ENCODE measurements at regions not wholly inside any gene's neighbourhood (a gene's known extent, or its start where the extent isn't known, plus 50 kb on each side); places are given as distances from the start of the nearest gene placed in this dataset.
"Not testable (repeated sequence)": the region's sequence is repeated elsewhere in the genome, so short reads cannot be mapped to it uniquely, and the experiment has no call there.

DNA sequence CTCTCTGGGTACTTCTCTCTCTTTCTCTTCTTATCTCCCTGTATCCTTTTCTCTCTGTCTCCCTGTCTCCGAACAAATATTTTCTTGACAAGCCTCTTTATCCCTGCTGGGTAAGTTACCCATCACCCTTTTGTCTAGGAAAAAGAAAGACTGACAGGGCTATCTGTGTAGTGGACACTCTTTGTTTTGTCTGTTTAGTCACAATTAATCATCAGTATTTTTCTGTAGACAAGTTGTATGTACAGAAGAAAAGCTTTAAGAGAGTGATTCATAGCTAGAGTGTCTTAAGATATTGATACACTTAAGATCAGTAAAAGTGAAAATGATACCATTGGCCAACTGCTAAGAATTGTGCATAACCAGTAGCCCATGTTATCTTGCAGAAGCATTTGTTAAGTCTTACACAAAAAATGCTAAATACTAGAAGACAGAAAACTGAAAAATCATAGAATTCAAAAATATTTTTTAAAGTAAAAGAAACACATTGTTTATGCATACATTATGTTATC lies 1043.8 kb upstream of the EDIL3 start:
- DNase-seq, result no peak

DNA sequence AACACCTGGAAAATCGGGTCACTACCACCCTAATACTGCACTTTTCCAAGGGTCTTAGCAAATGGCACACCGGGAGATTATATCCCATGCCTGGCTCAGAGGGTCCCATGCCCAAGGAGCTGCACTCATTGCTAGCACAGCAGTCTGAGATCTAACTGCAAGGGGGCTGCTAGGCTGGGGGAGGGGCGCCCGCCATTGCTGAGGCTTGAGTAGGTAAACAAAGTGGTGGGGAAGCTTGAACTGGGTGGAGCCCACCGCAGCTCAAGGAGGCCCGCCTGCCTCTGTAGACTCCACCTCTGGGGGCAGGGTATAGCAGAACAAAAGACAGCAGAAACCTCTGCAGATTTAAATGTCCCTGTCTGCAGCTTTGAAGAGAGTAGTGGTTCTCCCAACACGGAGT lies 1047.0 kb upstream of the EDIL3 start:
- not testable (repeated sequence) for DNase-seq

DNA sequence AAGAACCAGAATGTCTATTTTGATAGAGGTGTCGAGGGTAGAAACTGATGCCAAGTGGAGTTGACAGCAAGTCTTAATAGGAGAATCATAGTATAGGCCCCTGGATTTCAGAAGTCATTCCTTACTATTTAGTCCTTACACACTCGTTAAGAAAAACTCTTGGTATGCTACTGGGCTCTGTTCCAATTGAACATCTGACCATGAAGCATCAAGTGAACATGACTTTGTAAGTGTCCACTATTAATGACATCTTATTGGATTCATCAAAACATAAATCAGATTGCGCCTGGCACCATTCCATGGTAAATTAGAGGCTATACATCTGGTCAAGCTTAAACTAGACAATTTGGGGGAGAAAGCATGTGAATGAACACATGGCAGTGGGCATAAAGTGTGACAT lies 1056.5 kb upstream of the EDIL3 start:
- DNase-seq, result no peak

DNA sequence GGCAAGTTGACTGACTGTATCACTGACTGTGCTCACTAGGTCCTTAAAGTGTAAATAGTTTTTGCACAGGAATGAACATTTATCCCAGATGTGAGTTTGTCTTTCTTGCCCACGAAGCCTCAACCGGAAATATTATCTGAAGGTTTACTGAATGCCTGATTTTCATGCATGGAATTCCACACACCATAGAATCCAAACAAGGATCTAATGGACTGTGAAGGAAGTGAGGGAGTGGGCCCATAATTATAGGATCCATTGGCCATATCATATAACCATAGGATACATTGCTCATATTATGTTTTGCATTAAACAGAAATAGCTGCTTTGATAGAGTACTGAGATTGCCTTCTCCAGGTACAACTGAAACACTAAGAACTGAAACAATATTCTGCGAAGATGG lies 1057.2 kb upstream of the EDIL3 start:
- DNase-seq, result no peak

DNA sequence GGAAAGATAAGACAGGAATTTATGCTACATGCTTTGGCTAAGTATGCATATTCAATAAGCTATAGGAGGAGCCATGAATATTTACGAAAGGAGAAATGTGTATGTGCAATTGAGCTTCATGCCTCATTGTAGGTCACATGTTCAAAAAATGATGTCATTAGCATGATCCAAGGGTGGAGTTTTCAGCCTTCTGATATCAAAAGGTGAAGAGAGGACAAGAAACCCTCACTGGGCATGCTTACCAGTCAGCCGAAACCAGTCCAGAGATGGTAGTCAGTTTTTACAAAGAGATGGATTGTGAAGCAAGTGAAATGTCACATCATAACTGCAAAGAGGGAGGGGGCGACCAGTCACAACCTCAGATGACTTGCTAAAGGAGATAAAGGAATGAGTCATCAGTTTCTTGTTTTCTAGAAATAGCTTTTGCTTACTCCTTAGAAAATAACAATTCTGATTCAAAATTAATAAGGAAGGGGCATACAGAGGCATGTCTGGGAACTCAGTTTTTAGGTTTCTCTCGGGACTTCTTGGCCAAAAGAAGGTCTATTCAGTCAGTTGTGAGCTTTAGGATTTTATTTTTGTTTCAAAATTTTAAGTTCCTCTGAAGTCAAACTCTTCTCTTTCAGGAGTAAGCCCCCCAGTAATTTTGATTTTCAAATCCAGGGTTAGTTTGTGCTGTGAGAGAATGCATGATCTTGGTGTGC lies 1067.8 kb upstream of the EDIL3 start:
- DNase-seq, result no peak

DNA sequence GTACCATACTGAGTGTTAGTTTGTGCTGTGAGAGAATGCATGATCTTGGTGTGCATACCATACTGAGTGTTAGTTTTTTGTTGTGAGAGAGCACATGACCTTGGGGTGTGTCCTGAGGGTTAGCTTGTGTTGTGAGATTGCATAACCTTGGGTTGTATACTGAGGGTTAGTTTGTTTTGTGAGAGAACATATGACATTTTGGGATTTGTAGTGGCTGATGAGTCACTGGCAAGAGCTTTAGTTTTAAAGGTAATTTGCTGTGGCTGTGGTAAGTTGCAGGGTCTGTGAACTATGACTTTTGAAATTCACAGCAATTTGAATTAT lies 1068.3 kb upstream of the EDIL3 start:
- no peak for DNase-seq

DNA sequence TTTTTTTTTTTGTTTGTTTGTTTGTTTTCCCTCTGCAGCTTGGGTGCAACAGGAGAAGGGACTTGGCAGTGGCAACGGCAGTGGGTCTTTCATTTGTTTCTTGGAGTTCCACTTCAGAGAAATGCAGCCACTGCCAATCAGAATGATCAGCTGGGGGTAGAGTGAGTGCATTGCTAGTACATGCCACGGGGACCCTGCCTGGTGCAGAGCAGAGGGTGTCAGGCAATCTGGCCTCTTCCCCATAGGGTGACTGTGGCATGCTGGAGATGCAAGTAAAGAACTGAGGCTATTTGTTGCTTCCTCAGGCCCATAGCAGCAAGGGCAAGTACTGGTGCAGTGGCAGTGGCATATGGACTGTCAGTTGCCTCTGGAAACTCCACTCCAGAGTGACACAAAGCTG lies 1073.6 kb upstream of the EDIL3 start:
- no peak for DNase-seq

DNA sequence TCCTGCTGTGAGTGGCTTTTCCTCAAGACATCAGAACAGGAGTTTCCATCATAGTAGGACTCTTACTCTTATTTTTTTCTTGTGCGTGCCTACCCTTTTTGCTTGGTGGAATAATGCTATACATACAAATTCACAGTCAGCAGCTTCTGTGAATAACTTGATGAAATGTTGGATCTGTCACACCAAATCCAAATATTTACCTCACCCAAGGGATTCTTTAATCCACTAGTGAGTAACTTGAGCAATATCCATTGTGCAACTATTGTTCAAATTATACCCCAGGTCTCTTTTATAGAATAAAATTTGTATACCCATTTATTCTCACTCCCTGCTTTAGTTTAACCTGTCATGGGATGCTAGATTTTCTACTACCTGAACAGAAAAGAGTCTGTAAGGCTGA lies 1078.3 kb upstream of the EDIL3 start:
- DNase-seq, result no peak

DNA sequence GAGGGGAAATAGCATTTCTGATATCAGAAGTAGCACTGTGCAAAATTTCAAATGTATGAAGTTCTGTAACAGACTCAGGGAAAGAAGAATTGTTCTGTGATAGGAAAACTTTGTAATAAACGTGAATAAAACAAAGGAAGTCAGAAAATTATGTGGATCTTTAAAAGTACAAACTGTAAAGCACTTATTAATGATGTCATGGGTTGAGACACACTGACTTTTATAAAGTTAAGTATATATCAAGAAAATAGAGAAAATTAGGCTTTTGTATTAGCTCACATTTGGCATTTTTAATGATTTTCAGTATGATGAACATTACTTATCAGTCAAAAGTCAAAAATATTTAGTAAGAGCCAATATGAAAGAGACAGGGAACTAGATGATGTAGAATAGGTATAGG lies 1081.7 kb upstream of the EDIL3 start:
- DNase-seq, result no peak

DNA sequence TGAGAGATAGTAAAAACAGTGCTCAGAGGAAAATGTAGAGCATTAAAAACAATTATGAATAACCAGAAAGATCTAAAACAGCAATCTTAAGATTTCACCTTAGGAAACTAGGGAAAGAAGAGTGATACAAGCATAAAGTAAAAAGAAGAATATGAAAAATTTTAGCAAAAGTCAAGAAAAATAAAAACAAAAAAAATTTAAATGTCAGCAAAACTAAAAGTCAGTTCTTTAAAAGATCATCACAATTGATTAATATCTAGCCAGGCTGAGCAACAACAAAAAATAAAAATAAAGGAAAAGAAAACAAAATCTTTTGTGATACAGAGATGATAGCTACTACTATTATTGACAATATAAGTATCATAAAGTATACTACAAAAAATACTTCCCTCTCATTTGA lies 1088.1 kb upstream of the EDIL3 start:
- no peak for DNase-seq

DNA sequence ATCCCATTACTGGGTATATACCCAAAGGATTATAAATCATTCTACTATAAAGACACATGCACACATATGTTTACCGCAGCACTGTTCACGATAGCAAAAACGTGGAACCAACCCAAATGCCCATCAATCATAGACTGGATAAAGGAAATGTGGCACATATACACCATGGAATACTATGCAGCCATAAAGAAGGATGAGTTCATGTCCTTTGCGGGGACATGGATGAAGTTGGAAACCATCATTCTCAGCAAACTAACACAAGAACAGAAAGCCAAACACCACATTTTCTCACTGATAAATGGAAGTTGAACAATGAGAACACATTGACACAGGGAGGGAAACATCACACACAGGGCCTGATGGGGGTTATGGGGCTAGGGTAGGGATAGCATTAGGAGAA lies 1090.5 kb upstream of the EDIL3 start:
- DNase-seq, result not testable (repeated sequence)

DNA sequence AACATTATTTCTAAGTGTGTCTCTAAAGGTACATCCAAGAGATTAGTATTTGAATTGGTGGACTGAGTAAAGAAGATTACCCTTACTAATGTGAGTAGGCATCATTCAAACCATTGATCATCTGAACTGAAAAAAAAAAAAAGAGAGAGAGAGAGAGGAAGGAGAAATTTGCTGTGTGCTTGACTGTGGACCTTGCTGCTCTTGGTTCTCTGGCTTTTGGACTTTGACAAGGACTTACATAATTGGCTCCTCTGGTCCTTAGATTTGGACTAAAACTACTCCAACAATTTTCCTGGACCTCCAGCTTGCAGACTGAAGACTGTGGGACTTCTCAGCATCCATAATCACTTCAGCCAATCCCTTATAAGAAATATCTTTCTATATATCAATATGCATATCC lies 1091.9 kb upstream of the EDIL3 start:
- DNase-seq, result no peak

DNA sequence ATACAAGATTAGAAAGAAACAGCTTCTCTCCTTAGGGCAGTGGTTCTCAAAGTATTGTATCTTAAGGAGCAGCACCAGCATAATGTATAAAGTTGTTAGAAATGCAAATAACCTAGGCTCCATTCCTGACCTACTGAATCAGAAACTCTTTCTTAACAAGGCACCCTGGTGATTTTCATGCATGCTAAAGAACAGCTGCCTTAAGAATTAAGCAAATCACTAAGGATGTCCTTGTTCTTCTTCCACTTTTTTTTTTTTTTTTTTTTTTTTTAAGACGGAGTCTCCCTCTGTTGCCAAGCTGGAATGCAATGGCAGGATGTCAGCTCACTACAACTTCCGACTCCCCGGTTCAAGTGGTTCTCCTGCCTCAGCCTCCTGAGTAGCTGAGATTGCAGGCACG lies 1095.2 kb upstream of the EDIL3 start:
- no peak for DNase-seq

DNA sequence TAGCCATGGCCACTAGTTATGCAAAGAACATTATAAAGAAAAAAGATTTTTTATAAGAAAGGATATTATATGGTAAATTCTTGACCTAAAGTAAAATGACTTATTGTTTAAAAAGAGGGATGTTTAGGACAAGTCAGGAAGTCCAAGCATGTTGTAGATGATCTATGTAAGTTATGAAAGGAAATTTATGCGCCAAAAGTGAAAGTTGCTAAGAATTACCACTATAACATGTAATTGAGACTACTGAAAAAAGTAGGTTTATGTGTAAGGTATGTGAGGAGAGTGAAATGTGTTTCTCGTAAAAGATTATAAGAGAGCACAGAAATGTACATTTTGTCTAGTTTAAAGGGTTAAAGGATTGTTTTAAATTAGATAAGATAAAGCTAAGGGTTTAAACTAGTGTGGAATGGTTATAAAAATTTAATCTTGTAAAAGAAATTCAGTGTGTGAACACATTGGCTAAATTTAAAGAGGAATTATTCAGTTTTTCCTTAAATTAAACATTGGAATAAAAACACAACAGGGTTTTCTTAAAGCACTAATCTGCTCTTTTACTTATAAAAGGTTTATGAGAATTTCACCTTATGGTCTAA lies 1100.4 kb upstream of the EDIL3 start:
- no peak for DNase-seq

DNA sequence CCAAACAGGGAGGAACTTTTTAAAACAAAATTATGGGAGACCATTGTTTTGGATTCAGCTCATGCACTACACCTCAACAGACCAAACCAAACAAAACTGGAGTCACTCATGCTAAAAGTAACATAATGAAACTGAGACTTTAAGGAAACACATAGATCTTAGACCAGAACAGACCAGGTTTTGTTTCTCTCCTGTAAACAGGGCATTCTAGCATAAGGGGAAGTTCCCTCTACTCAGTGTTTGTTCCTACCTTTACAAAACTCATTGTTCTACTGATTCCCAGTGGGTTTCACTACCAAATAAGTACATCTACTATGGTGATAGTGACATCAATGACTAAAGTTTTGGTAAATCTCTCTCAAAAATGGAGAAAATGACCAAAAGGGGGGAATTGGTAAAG lies 1103.6 kb upstream of the EDIL3 start:
- DNase-seq, result no peak

DNA sequence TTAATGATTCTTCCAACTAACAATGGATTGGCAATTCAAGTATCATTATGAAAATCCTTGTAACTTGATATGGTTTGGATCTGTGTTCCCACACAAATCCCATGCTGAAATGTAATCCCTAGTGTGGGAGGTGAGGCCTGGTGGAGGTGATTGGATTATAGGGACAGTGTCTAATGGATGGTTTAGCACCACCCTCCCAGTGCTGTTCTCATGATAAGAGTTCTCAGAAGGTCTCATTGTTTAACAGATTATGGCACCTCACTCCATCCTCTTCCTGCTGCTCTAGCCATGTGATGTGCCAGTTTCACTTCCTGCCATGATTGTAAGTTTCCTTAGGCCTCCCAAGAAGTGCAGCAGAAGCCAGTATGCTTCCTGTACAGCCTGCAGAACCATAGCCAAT lies 1116.2 kb upstream of the EDIL3 start:
- no peak for DNase-seq

DNA sequence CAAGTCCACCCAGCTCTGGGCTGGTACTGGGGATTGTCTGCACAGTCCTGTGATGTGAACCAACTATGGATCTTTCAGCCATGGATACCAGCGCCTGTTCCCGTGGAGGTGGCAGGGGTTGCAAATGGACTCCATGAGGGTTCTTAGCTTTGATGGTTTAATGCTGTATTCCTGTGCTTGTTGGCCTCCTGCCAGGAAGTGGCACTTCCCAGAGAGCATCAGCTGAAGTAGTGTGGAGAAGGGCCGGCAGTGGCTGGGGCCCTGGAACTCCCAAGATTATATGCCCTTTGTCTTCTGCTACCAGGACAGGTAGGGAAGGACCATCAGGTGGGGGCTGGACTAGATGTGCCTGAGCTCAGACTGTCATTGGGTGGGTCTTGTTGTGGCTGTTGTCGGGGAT lies 1104.8 kb upstream of the COX7C start:
- peak; percentile 16 for DNase-seq

DNA sequence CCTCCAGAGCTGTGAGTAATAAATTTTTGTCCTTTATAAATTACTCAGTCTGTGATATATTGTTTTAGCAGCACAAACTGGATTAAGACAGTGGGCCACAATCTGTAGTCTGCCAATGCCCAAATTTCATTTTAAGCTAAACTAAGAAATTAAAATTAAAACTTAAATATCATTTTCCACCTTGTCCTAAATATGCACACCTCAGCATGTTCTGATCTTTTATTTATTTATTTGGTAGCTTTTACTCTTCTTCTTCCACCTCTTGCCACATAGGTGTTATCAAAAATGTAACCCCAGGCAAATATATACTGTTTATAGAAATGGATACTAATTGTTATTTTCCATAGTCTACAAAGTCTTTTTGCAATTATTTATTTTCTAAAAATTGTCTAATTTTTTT lies 1102.2 kb upstream of the COX7C start:
- DNase-seq, result no peak

DNA sequence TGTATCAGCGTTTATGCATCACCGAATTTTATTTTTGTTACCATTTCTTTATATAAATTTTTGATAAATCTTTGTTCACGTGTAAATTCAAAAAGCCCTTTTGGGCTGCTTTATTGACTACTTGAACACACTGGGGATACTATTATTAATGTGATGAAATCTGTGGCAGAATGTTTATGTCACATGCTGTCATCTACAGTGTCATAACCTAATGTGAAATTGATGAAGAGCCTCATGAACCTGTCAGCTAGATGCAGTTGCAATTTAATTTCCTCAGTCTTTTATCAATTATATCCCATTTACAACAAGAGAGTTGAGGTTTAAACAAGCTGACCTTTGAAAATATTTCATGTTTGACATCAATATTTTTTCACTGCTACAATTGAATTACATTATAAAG lies 1100.4 kb upstream of the COX7C start:
- no peak for DNase-seq

DNA sequence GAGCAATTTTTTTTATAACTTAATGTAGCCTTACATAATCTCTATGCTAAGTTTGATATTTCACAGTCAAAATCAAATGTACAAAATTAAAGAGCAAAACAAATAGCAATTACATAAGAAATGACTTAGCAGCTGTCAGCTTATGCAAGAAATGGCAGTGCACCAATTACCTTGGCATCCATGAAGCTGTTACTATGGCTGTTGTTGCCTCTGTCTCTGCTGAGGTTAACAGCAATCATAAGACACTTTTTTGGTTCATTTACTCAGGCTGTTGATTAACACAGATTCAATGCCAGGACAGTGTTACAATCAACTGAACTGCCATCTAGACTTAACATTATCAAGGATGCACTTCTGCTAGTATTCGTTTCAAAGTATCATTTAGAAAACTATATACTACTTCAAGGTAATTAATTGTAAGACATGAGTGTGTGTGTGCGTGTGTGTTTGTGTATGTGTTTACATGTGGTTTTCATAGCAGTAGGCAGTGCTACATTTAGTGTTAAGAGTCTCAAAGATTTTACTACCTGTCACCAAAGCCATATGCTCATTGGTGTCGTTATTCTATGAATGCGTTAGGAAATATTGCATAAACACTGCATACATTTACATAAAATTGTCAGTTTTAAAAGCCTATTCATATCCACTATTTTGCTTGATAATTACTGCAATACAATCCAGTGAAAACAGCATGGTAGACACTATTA lies 1084.2 kb upstream of the COX7C start:
- no peak for DNase-seq

DNA sequence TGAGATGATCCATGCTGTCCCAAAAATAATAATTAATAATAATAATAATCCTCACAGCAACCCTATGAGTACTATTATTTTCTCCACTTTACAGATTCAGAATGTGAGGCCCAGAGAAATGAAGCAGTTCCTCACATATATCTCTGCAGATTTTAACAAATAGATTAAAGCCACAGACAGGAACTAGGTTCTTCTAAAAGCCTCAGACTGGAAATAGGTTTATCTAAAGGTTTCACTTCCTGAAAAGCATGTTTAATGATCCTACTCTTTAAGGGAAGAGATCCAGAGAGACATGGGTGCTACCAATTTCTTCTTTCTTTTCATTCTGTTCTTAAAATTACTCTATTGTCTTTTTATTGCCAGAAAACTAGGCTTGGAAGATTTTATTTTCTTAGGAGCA lies 1079.4 kb upstream of the COX7C start:
- no peak for DNase-seq

DNA sequence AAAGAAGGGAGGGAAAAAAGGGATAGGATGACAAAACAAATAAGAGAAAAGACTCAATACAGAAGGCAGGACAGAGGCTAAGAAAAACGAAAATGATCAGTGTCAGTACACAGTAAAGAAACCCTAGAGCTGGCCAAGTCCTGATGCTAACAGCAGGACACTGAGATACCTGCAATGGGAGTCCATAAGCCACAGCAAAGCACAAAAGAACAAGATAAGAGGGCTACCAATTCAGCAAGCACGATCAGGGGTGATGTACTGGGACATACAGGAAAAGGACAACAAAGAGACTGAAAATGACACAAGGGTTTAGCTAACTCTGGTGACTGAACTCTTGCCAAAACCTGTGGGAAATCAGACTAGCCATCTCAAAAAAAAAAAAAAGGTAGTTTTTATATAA lies 1072.6 kb upstream of the COX7C start:
- DNase-seq, result no peak

DNA sequence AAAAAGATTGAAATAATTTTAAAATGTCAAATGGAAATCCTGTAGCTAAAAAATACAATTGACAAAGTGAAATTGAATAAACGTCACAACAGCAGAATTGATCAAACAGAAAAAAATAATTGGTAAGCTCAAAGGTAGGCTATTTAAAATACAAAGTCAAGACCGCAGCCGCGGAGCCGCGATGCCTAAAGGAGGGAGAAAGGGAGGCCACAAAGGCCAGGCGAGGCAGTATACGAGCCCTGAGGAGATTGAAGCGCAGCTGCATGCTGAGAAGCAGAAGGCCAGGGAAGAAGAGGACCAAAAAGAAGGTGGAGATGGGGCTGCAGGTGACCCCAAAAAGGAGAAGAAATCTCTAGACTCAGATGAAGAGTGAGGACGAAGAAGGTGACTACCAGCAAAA lies 1068.5 kb upstream of the COX7C start:
- no peak for DNase-seq

DNA sequence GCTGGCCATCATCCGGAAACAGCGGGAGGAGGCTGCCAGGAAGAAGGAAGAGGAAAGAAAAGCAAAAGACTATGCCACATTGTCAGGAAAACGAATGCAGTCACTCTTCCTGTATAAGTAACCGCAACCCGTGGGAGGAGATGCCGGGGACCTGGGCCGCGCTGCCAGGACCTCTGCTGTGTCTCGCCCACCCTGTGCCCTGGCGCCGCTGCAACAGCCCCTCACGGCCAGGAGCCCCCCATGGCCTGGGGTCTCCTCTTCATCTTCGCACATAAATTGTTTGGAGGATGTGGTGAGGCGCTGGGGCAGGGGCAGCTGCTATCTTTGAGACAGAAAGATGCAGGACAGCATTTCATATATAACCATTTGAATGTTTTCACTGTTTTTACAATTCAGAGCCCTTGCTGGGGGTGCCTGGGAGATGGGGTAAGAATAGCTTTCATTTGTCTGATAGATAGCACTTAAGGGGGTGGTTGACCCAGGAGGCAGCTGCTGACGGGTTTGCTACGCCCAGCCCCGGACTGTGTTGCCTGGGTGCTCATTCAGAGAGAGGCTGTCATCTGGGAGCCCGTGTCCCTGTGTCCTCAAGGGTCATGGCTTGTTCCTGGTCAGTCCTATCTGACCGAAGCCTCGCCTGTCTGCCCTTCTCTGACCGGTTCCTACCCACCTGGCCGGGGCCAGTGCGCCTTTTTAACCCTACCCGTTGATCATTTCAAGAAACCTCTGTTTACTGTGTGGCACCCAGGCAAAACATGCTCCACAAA lies 1067.7 kb upstream of the COX7C start:
- no peak for DNase-seq
